B cell (primary cell): ENCODE measurements at regions not wholly inside any gene's neighbourhood (a gene's known extent, or its start where the extent isn't known, plus 50 kb on each side); places are given as distances from the start of the nearest gene placed in this dataset.

Source experiments
- ATAC-seq: fragments of 200-7000 bp; cut with Tn5 transposase; one replicate; pipeline ENCODE4 v1.10.0; 2021; ENCODE audit warnings: low read depth, mild to moderate bottlenecking, moderate number of reproducible peaks, moderate library complexity
- CTCF ChIA-PET: fragments of 350-600 bp; sonication (Branson Sonifier 250); formaldehyde crosslinking; loops from one replicate; lab custom pipeline; 2021; ENCODE audit warnings: antibody characterized with exemption, inconsistent platforms; lab: Charles Lee
- POLR2A ChIA-PET: fragments of 350-600 bp; sonication (Branson Sonifier 250); formaldehyde crosslinking; loops from one replicate; lab custom pipeline; 2021; ENCODE audit warnings: antibody characterized with exemption; lab: Charles Lee
- DNase-seq: peaks from one replicate; pipeline ENCODE4 v3.0.0; 2013
- H2AFZ ChIP-seq: 2 replicates; pipeline ENCODE4 v1.6.1; 2012; ENCODE audit warnings: mild to moderate bottlenecking, low read depth, low read length; ENCODE audit not compliant: insufficient read depth, poor library complexity, severe bottlenecking
- H3K27ac ChIP-seq, 2 donors: 1 replicate in 1 of 2; 2 replicates in 1 of 2; pipeline ENCODE4 v1.5.1; 2012 to 2013; ENCODE audit warnings: low read length in 2 of 2, mild to moderate bottlenecking in 2 of 2, moderate library complexity in 1 of 2
- H3K27me3 ChIP-seq, 4 experiments: fragments of 200-600 bp in 1 of 4; sonication (generic) in 1 of 4; replicated peaks in 1 of 4; 1 replicate in 2 of 4; 2 replicates in 2 of 4; pipeline versions ENCODE4 v1.6.1 to v1.7.0; 2013 to 2016; ENCODE audit warnings: low read length in 3 of 4, mild to moderate bottlenecking in 2 of 4, mixed read lengths in 1 of 4, moderate library complexity in 1 of 4; ENCODE audit not compliant: insufficient read depth in 4 of 4, control insufficient read depth in 3 of 4; ENCODE audit errors: control extremely low read depth in 1 of 4
- H3K36me3 ChIP-seq, 2 experiments: replicated peaks in 1 of 2; 1 replicate in 1 of 2; 2 replicates in 1 of 2; pipeline versions ENCODE4 v1.6.1 to v1.7.1; 2013; ENCODE audit warnings: low read length in 1 of 2; ENCODE audit not compliant: insufficient read depth in 2 of 2, control insufficient read depth in 1 of 2; ENCODE audit errors: control extremely low read depth in 1 of 2, extremely low read depth in 1 of 2
- H3K4me1 ChIP-seq, 2 donors: fragments of 200-600 bp in 1 of 2; sonication (generic) in 1 of 2; 1 replicate in 1 of 2; 2 replicates in 1 of 2; pipeline versions ENCODE4 v1.5.1 to v1.6.1; 2013 to 2017; ENCODE audit warnings: low read length in 2 of 2; ENCODE audit not compliant: control insufficient read depth in 2 of 2, insufficient read depth in 2 of 2
- H3K4me2 ChIP-seq: replicated peaks from 2 replicates; pipeline ENCODE3; 2012; ENCODE audit warnings: mild to moderate bottlenecking, low read depth, low read length; ENCODE audit not compliant: poor library complexity, severe bottlenecking
- H3K4me3 ChIP-seq, 5 experiments: fragments of 200-600 bp in 1 of 5; sonication (generic) in 1 of 5; 1 replicate in 3 of 5; 2 replicates in 2 of 5; pipeline versions ENCODE4 v1.5.1 to v1.7.0; 2011 to 2016; ENCODE audit warnings: low read length in 4 of 5, mild to moderate bottlenecking in 4 of 5, low read depth in 2 of 5, control low read depth in 1 of 5, moderate library complexity in 1 of 5; ENCODE audit not compliant: insufficient read depth in 1 of 5; ENCODE audit errors: control extremely low read depth in 1 of 5, extremely low read depth in 1 of 5
- H3K79me2 ChIP-seq: fragments of 200-600 bp; sonication (generic); one replicate; pipeline ENCODE4 v1.6.0; 2016; ENCODE audit warnings: low read length; ENCODE audit not compliant: control insufficient read depth, insufficient read depth
- H3K9ac ChIP-seq: fragments of 200-600 bp; sonication (generic); 2 replicates; pipeline ENCODE4 v1.6.1; 2017; ENCODE audit warnings: mild to moderate bottlenecking, low read length, moderate library complexity
- H3K9me3 ChIP-seq, 3 donors: one replicate each; pipeline versions ENCODE4 v1.6.1 to v1.7.1; 2013; ENCODE audit warnings: low read length in 2 of 3; ENCODE audit not compliant: control insufficient read depth in 2 of 3, insufficient read depth in 1 of 3; ENCODE audit errors: control extremely low read depth in 1 of 3
- H4K20me1 ChIP-seq: 2 replicates; pipeline ENCODE4 v1.6.0; 2012; ENCODE audit warnings: mild to moderate bottlenecking, low read length; ENCODE audit not compliant: insufficient read depth, control insufficient read depth, poor library complexity, severe bottlenecking
- H3K27ac Mint-ChIP-seq: one replicate; pipeline ENCODE4 v1.8.0; 2021; ENCODE audit warnings: mixed read lengths
- H3K27me3 Mint-ChIP-seq: one replicate; pipeline ENCODE4 v1.8.0; 2021; ENCODE audit warnings: mixed read lengths
- H3K4me1 Mint-ChIP-seq: one replicate; pipeline ENCODE4 v1.8.0; 2021; ENCODE audit warnings: mixed read lengths
- H3K4me3 Mint-ChIP-seq: one replicate; pipeline ENCODE4 v1.8.0; 2021; ENCODE audit warnings: mixed read lengths
- H3K9me3 Mint-ChIP-seq: one replicate; pipeline ENCODE4 v1.8.0; 2022; ENCODE audit warnings: mixed read lengths; ENCODE audit not compliant: insufficient read depth
- EZH2 ChIP-seq: IDR thresholded peaks from 2 replicates; pipeline ENCODE4 v1.6.1; 2012; ENCODE audit warnings: borderline replicate concordance, low read depth, mild to moderate bottlenecking, moderate library complexity, low read length; ENCODE audit not compliant: insufficient read depth, poor library complexity, severe bottlenecking
- WGBS: methylation state at CpG from one replicate; pipeline ENCODE4 v1.1.5; 2013; ENCODE audit warnings: missing lambda C conversion rate; ENCODE audit not compliant: insufficient coverage; 5-methylcytosine and 5-hydroxymethylcytosine counted together
- intact Hi-C: fragments of 100-400 bp; cut with micrococcal nuclease; formaldehyde crosslinking; loops from one replicate; pipeline ENCODE4 v1.10.0; 2022
- TF ChIP-seq, protein P1 (sequence below): fragments of 200-600 bp; IDR thresholded peaks from one replicate; pipeline ENCODE4 v1.8.0; 2022; ENCODE audit warnings: antibody characterized with exemption, mild to moderate bottlenecking

DNA sequence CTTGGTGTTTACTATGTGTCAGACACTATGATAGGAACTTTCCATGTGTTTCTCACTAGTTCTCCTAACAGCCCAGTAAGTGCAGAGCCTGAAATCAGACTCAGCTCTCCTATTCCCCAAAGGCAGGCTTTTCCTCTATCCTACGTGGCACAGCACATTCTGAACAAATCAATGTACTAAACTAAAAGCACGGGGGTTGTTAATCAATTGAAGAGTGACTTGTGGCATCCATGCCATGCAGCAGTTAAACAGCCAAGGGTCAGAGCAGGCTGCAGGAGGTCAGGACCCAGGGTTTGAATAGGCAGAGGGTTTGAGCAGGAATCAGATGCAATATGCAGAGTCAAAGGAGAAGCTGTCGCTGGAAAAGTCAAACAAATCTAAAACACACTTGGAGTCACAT, 289.7 kb upstream of the LDB2 start:
- Histone ChIP-seq H2AFZ (no peak overlapping the region), H3K9ac (no peak overlapping the region), H3K36me3 (no peaks in the 10 kb centered on the region), H4K20me1 (no peaks in the 10 kb centered on the region), H3K4me1 (no peaks in the 10 kb centered on the region), H3K79me2 (no peaks in the 10 kb centered on the region), H3K4me2 (no peak overlapping the region), H3K27ac (no peak overlapping the region), H3K9me3 (no peaks in the 10 kb centered on the region), H3K4me3 (no peak overlapping the region), H3K27me3 (no peaks in the 10 kb centered on the region)
- intact Hi-C loops, result no loop called here
- Mint-ChIP-seq H3K4me3 (no peak overlapping the region), H3K27ac (no peak overlapping the region), H3K4me1 (no peaks in the 10 kb centered on the region), H3K9me3 (peaks cover 9% of the 10 kb centered on the region), H3K27me3 (no peaks in the 10 kb centered on the region)
- ChIA-PET CTCF (no interaction called here), POLR2A (no interaction called here)
- 75% methylated on average over 1 of the region's 3 CpGs for WGBS
- no peak for TF ChIP-seq EZH2
- TF ChIP-seq, protein P1, sequence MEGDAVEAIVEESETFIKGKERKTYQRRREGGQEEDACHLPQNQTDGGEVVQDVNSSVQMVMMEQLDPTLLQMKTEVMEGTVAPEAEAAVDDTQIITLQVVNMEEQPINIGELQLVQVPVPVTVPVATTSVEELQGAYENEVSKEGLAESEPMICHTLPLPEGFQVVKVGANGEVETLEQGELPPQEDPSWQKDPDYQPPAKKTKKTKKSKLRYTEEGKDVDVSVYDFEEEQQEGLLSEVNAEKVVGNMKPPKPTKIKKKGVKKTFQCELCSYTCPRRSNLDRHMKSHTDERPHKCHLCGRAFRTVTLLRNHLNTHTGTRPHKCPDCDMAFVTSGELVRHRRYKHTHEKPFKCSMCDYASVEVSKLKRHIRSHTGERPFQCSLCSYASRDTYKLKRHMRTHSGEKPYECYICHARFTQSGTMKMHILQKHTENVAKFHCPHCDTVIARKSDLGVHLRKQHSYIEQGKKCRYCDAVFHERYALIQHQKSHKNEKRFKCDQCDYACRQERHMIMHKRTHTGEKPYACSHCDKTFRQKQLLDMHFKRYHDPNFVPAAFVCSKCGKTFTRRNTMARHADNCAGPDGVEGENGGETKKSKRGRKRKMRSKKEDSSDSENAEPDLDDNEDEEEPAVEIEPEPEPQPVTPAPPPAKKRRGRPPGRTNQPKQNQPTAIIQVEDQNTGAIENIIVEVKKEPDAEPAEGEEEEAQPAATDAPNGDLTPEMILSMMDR, result no peak
- DNase-seq (no peak), ATAC-seq (no peak)

- POLR2A ChIA-PET, result no interaction called here
- no peaks in the 10 kb centered on the region for H4K20me1 ChIP-seq
- 91% methylated on average over 4 of the region's 5 CpGs for WGBS
Measured at GRCh38 chr4:17187003-17187402, 288.6 kb upstream of the LDB2 start.

More at GRCh38 chr4:17187003-17187402, 288.6 kb upstream of the LDB2 start:
- no peaks in the 10 kb centered on the region for H3K4me1 Mint-ChIP-seq
- no peak for ATAC-seq
- TF ChIP-seq, protein P1, result no peak
- no peak for TF ChIP-seq EZH2
- CTCF ChIA-PET, result no interaction called here
- H3K27me3 ChIP-seq, result no peaks in the 10 kb centered on the region
- H3K79me2 ChIP-seq, result no peaks in the 10 kb centered on the region
- H3K4me2 ChIP-seq, result no peak overlapping the region
- no peaks in the 10 kb centered on the region for H3K27me3 Mint-ChIP-seq
- H3K9me3 Mint-ChIP-seq, result peaks cover 9% of the 10 kb centered on the region
- no peak overlapping the region for H3K27ac ChIP-seq
- H3K4me3 Mint-ChIP-seq, result no peak overlapping the region
- H3K9ac ChIP-seq, result no peak overlapping the region
- H3K27ac Mint-ChIP-seq, result no peak overlapping the region
- no peak for DNase-seq
- no peaks in the 10 kb centered on the region for H3K9me3 ChIP-seq
- H3K4me3 ChIP-seq, result no peak overlapping the region
- no peak overlapping the region for H2AFZ ChIP-seq
- no peaks in the 10 kb centered on the region for H3K36me3 ChIP-seq
- intact Hi-C loops, result no loop called here
- H3K4me1 ChIP-seq, result no peaks in the 10 kb centered on the region
